Transverse colon (tissue), 4 donors: ENCODE measurements at regions not wholly inside any gene's neighbourhood (a gene's known extent, or its start where the extent isn't known, plus 50 kb on each side); places are given as distances from the start of the nearest gene placed in this dataset.

ENCODE experiments used
- DNase-seq: peaks from one replicate; pipeline ENCODE4 v3.0.0-alpha.2; 2019
- H3K27ac ChIP-seq, 4 donors: fragments of 200-600 bp; sonication (generic); 2 replicates each; pipeline ENCODE4 v1.5.1; 2016 to 2018; ENCODE audit warnings: inconsistent platforms in 4 of 4
- H3K27me3 ChIP-seq: fragments of 200-600 bp; sonication (generic); 2 replicates; pipeline ENCODE4 v1.5.1; 2017; ENCODE audit warnings: inconsistent platforms
- H3K36me3 ChIP-seq, 4 donors: fragments of 200-600 bp; sonication (generic); 2 replicates each; pipeline ENCODE4 v1.5.1; 2017 to 2019; ENCODE audit warnings: inconsistent platforms in 4 of 4
- H3K4me1 ChIP-seq, 4 donors: fragments of 200-600 bp; sonication (generic); 2 replicates each; pipeline ENCODE4 v1.5.1; 2017 to 2020; ENCODE audit warnings: inconsistent platforms in 4 of 4
- H3K4me3 ChIP-seq, 4 donors: fragments of 200-600 bp; sonication (generic); 1 replicate in 1 of 4; 2 replicates in 3 of 4; pipeline versions ENCODE4 v1.5.1 to v1.6.1; 2017 to 2019; ENCODE audit warnings: inconsistent platforms in 4 of 4
- H3K9me3 ChIP-seq, 2 donors: fragments of 200-600 bp; sonication (generic); 2 replicates each; pipeline ENCODE4 v1.5.1; 2017 to 2019; ENCODE audit warnings: inconsistent platforms in 2 of 2
- CTCF ChIP-seq, 5 experiments: fragments of 200-600 bp in 3 of 5; fragments of 450-650 bp in 2 of 5; sonication (generic) in 3 of 5; IDR thresholded peaks; 1 replicate in 2 of 5; 2 replicates in 3 of 5; pipeline ENCODE4 v1.5.1; 2016 to 2017; ENCODE audit warnings: antibody characterized with exemption in 5 of 5, inconsistent platforms in 3 of 5, mild to moderate bottlenecking in 2 of 5, moderate library complexity in 1 of 5
- EP300 ChIP-seq: sonication (generic); formaldehyde crosslinking; IDR thresholded peaks from one replicate; pipeline ENCODE4 v1.6.1; 2017; ENCODE audit warnings: antibody characterized with exemption, low read depth
- POLR2A ChIP-seq: fragments of 450-650 bp; IDR thresholded peaks from one replicate; pipeline ENCODE4 v1.6.1; 2016; ENCODE audit warnings: antibody characterized with exemption, mild to moderate bottlenecking, moderate library complexity
- POLR2AphosphoS5 ChIP-seq, 3 donors: sonication (generic); formaldehyde crosslinking; IDR thresholded peaks; one replicate each; pipeline ENCODE4 v1.6.1; 2016; ENCODE audit warnings: antibody characterized with exemption in 3 of 3
- WGBS, 2 donors: methylation state at CpG; one replicate each; pipeline ENCODE4 v1.1.5; 2018; ENCODE audit warnings: low coverage in 1 of 2; 5-methylcytosine and 5-hydroxymethylcytosine counted together
- in situ Hi-C, 4 donors: fragments of 200-750 bp; cut with MboI; loops; one replicate each; pipeline versions ENCODE4 v1.15.0 to v1.15.1; 2017; ENCODE audit warnings: low sequenced_read_pairs in 3 of 4, low pct_ligation_motif_present in 1 of 4, low pct_unique_long_range_greater_than_20kb in 1 of 4
- intact Hi-C: fragments of 100-400 bp; cut with DNase I; formaldehyde crosslinking; loops from one replicate; pipeline ENCODE4 v1.15.1; 2023; ENCODE audit warnings: low total_unique reads

- WGBS, 2 donors, result 90% methylated on average over 1 of the region's 1 CpG; no CpG with 5 or more reads in 1 of the 2 donors
- H3K9me3 ChIP-seq, result no peaks in the 10 kb centered on the region
- TF ChIP-seq EP300 (no peak), POLR2AphosphoS5 (IDR thresholded peaks at IDR 0.05) (no peak), CTCF (IDR thresholded peaks at IDR 0.05) (no peak), POLR2A (no peak)
- no peaks in the 10 kb centered on the region for H3K4me1 ChIP-seq
- DNase-seq, result no peak
- H3K4me3 ChIP-seq, result no peak overlapping the region
- no peak overlapping the region for H3K27ac ChIP-seq
- H3K36me3 ChIP-seq, result no peaks in the 10 kb centered on the region
- intact Hi-C loops, result no loop called here
- in situ Hi-C loops, result no loop called here
- no peaks in the 10 kb centered on the region for H3K27me3 ChIP-seq
Observed at GRCh38 chr12:58262796-58263195, 321.4 kb downstream of the ATP23 start.

GRCh38 chr12:58263816-58264215 is 322.4 kb downstream of the ATP23 start:
- Histone ChIP-seq H3K9me3 (no peaks in the 10 kb centered on the region), H3K4me3 (no peak overlapping the region), H3K27ac (no peak overlapping the region), H3K4me1 (no peaks in the 10 kb centered on the region), H3K36me3 (no peaks in the 10 kb centered on the region), H3K27me3 (no peaks in the 10 kb centered on the region)
- in situ Hi-C loops (no loop called here), intact Hi-C loops (no loop called here)
- DNase-seq, result no peak
- 31 to 50% methylated on average over 1 of the region's 1 CpG for WGBS, 2 donors
- TF ChIP-seq CTCF (IDR thresholded peaks at IDR 0.05), result no peak
- TF ChIP-seq POLR2A, result no peak
- no peak for TF ChIP-seq POLR2AphosphoS5 (IDR thresholded peaks at IDR 0.05)
- no peak for TF ChIP-seq EP300

- H3K4me1 ChIP-seq, result no peaks in the 10 kb centered on the region
- no peak overlapping the region for H3K27ac ChIP-seq
- DNase-seq, result no peak
- H3K27me3 ChIP-seq, result no peaks in the 10 kb centered on the region
- H3K9me3 ChIP-seq, result no peaks in the 10 kb centered on the region
- no peak overlapping the region for H3K4me3 ChIP-seq
- TF ChIP-seq POLR2A (no peak), EP300 (no peak), CTCF (IDR thresholded peaks at IDR 0.05) (no peak), POLR2AphosphoS5 (IDR thresholded peaks at IDR 0.05) (no peak)
- H3K36me3 ChIP-seq, result no peaks in the 10 kb centered on the region
- in situ Hi-C loops, result no loop called here
- intact Hi-C loops, result no loop called here
Observed at GRCh38 chr12:58268069-58268468, 326.7 kb downstream of the ATP23 start.

- DNase-seq, result no peak
- H3K4me1 ChIP-seq, result no peaks in the 10 kb centered on the region
- no peak overlapping the region for H3K27ac ChIP-seq
- no peak overlapping the region for H3K4me3 ChIP-seq
- no peak for TF ChIP-seq POLR2A
- no peak for TF ChIP-seq CTCF (IDR thresholded peaks at IDR 0.05)
- TF ChIP-seq EP300, result no peak
- no peak for TF ChIP-seq POLR2AphosphoS5 (IDR thresholded peaks at IDR 0.05)
- H3K36me3 ChIP-seq, result no peaks in the 10 kb centered on the region
- WGBS, 2 donors, result 66 to 83% methylated on average over 2 of the region's 2 CpGs
- H3K27me3 ChIP-seq, result no peaks in the 10 kb centered on the region
- H3K9me3 ChIP-seq, result no peaks in the 10 kb centered on the region
- intact Hi-C loops (no loop called here), in situ Hi-C loops (no loop called here)
Observed at GRCh38 chr12:58269476-58269875, 328.1 kb downstream of the ATP23 start.
